HEK293 (cell line): ENCODE measurements at regions not wholly inside any gene's neighbourhood (a gene's known extent, or its start where the extent isn't known, plus 50 kb on each side); places are given as distances from the start of the nearest gene placed in this dataset.

ENCODE experiments used
- CTCF ChIA-PET: fragments of 350-600 bp; formaldehyde crosslinking; extraction: SDS; loops from one replicate; lab custom pipeline; 2021; ENCODE audit warnings: antibody characterized with exemption; lab: Yijun Ruan, JAX
- POLR2A ChIA-PET: fragments of 300-600 bp; formaldehyde crosslinking; extraction: SDS; loops from one replicate; lab custom pipeline; 2020; ENCODE audit warnings: antibody characterized with exemption, inconsistent platforms; lab: Yijun Ruan, JAX
- H3K27ac ChIP-seq: fragments of 200-500 bp; sonication (Bioruptor generic); 2 replicates; pipeline ENCODE4 v1.5.1; 2014; ENCODE audit warnings: low read depth, low read length, control low read depth, inconsistent platforms; ENCODE audit errors: extremely low read depth
- H3K36me3 ChIP-seq, 2 experiments: fragments of 200-500 bp in 1 of 2; sonication (Bioruptor generic) in 1 of 2; 1 replicate in 1 of 2; 2 replicates in 1 of 2; pipeline ENCODE4 v1.5.1; 2014 to 2017; ENCODE audit warnings: inconsistent platforms in 2 of 2, low read length in 2 of 2; ENCODE audit not compliant: control insufficient read depth in 2 of 2, insufficient read depth in 1 of 2
- H3K4me1 ChIP-seq: fragments of 200-500 bp; sonication (Bioruptor generic); 2 replicates; pipeline ENCODE4 v1.5.1; 2014; ENCODE audit warnings: mild to moderate bottlenecking, low read length, inconsistent platforms; ENCODE audit not compliant: control insufficient read depth, insufficient read depth
- H3K4me3 ChIP-seq: 2 replicates; pipeline ENCODE4 v1.5.1; 2011; ENCODE audit warnings: low read depth, mild to moderate bottlenecking, control low read depth, low read length, moderate library complexity
- H3K9me3 ChIP-seq: fragments of 200-500 bp; sonication (Bioruptor generic); 2 replicates; pipeline ENCODE4 v1.5.1; 2014; ENCODE audit warnings: low read depth, low read length, inconsistent platforms; ENCODE audit not compliant: control insufficient read depth, insufficient read depth
- GLIS2 ChIP-seq: fragments of 450-650 bp; formaldehyde crosslinking; IDR thresholded peaks from 2 replicates; pipeline ENCODE4 v1.5.1; 2016; ENCODE audit warnings: missing biosample characterization, missing genetic modification characterization
- KLF8 ChIP-seq: fragments of 450-650 bp; formaldehyde crosslinking; IDR thresholded peaks from 2 replicates; pipeline ENCODE4 v1.5.1; 2016; ENCODE audit warnings: missing biosample characterization, missing genetic modification characterization
- ZEB2 ChIP-seq: fragments of 450-650 bp; formaldehyde crosslinking; IDR thresholded peaks from 2 replicates; pipeline ENCODE4 v1.5.1; 2016; ENCODE audit warnings: missing biosample characterization, missing genetic modification characterization
- ZFP3 ChIP-seq: fragments of 450-650 bp; formaldehyde crosslinking; IDR thresholded peaks from 2 replicates; pipeline ENCODE4 v1.5.1; 2016; ENCODE audit warnings: low read depth, missing biosample characterization, missing genetic modification characterization
- ZIC2 ChIP-seq: fragments of 450-650 bp; formaldehyde crosslinking; IDR thresholded peaks from 2 replicates; pipeline ENCODE4 v1.5.1; 2016; ENCODE audit warnings: missing biosample characterization, missing genetic modification characterization
- ZNF121 ChIP-seq: fragments of 450-650 bp; formaldehyde crosslinking; IDR thresholded peaks from 2 replicates; pipeline ENCODE4 v1.5.1; 2016; ENCODE audit warnings: missing biosample characterization, missing genetic modification characterization
- ZNF184 ChIP-seq: fragments of 450-650 bp; IDR thresholded peaks from 2 replicates; pipeline ENCODE4 v1.5.1; 2018; ENCODE audit warnings: missing biosample characterization, mild to moderate bottlenecking, missing genetic modification characterization
- ZNF2 ChIP-seq: fragments of 450-650 bp; formaldehyde crosslinking; IDR thresholded peaks from 2 replicates; pipeline ENCODE4 v1.5.1; 2016; ENCODE audit warnings: missing biosample characterization, missing genetic modification characterization
- ZNF23 ChIP-seq: fragments of 450-650 bp; formaldehyde crosslinking; IDR thresholded peaks from 2 replicates; pipeline ENCODE4 v1.5.1; 2016; ENCODE audit warnings: missing biosample characterization, missing genetic modification characterization, borderline replicate concordance
- ZNF292 ChIP-seq: fragments of 450-650 bp; formaldehyde crosslinking; IDR thresholded peaks from 2 replicates; pipeline ENCODE4 v1.5.1; 2016; ENCODE audit warnings: low read depth, missing biosample characterization, missing genetic modification characterization, borderline replicate concordance
- ZNF37A ChIP-seq: fragments of 450-650 bp; IDR thresholded peaks from 2 replicates; pipeline ENCODE4 v1.5.1; 2018; ENCODE audit warnings: missing biosample characterization, missing genetic modification characterization
- ZNF510 ChIP-seq: fragments of 450-650 bp; formaldehyde crosslinking; IDR thresholded peaks from 2 replicates; pipeline ENCODE4 v1.5.1; 2018; ENCODE audit warnings: mild to moderate bottlenecking, missing genetic modification characterization, missing biosample characterization; ENCODE audit not compliant: insufficient replicate concordance
- ZNF585B ChIP-seq: fragments of 450-650 bp; formaldehyde crosslinking; IDR thresholded peaks from 2 replicates; pipeline ENCODE4 v1.5.1; 2016; ENCODE audit warnings: missing biosample characterization, missing genetic modification characterization
- ZNF610 ChIP-seq: fragments of 450-650 bp; formaldehyde crosslinking; IDR thresholded peaks from 2 replicates; pipeline ENCODE4 v1.5.1; 2016; ENCODE audit warnings: missing biosample characterization, missing genetic modification characterization, borderline replicate concordance
- ZNF629 ChIP-seq: fragments of 450-650 bp; formaldehyde crosslinking; IDR thresholded peaks from 2 replicates; pipeline ENCODE4 v1.5.1; 2017; ENCODE audit warnings: missing biosample characterization, missing genetic modification characterization
- ZNF791 ChIP-seq: fragments of 450-650 bp; formaldehyde crosslinking; IDR thresholded peaks from 2 replicates; pipeline ENCODE4 v1.5.1; 2016; ENCODE audit warnings: missing biosample characterization, missing genetic modification characterization
- ZNF830 ChIP-seq: fragments of 450-650 bp; IDR thresholded peaks from 2 replicates; pipeline ENCODE4 v1.5.0; 2018; ENCODE audit warnings: missing biosample characterization, missing genetic modification characterization, low read depth, mild to moderate bottlenecking, moderate library complexity
- TF ChIP-seq, protein P1 (sequence below): fragments of 450-650 bp; formaldehyde crosslinking; IDR thresholded peaks from 2 replicates; pipeline ENCODE4 v1.5.1; 2016; ENCODE audit warnings: missing biosample characterization, missing genetic modification characterization
- TF ChIP-seq, protein P2 (sequence below): fragments of 450-650 bp; formaldehyde crosslinking; IDR thresholded peaks from 2 replicates; pipeline ENCODE4 v1.5.1; 2016; ENCODE audit warnings: missing biosample characterization, missing genetic modification characterization
- TF ChIP-seq, protein P3 (sequence below): fragments of 450-650 bp; formaldehyde crosslinking; IDR thresholded peaks from 2 replicates; pipeline ENCODE4 v1.5.1; 2017; ENCODE audit warnings: missing biosample characterization, missing genetic modification characterization

DNA sequence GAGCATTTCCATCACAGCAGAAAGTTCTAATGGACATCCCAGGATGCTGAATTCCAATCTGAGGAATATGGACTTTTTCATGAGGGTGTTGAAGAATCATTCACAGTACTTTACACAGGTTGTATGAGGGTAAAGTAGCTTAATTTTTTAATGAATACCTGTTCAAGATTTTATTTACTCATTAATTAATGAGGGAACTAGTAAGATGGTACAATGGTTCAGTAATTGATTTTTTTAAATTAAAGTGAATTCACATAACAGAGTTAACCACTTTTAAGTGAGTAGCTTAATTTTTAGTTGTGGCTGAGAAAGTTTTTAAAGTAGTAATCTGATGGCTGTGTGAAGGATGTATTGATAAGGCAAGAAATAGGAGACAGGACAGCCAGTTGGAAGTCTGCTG lies 266.5 kb downstream of the GFRA1 start:
- H3K4me3 ChIP-seq: no peak overlapping the region
- H3K4me1 ChIP-seq: peaks cover 4% of the 10 kb centered on the region; the same call in 1 of the 2 replicates
- H3K27ac ChIP-seq: no peak overlapping the region
- H3K36me3 ChIP-seq: no peaks in the 10 kb centered on the region
- TF ChIP-seq ZNF585B (tag by site-specific recombination) (no peak), ZNF510 (peak; percentile 96)
- CTCF ChIA-PET: no interaction called here
- POLR2A ChIA-PET: no interaction called here
- H3K9me3 ChIP-seq: no peaks in the 10 kb centered on the region

DNA sequence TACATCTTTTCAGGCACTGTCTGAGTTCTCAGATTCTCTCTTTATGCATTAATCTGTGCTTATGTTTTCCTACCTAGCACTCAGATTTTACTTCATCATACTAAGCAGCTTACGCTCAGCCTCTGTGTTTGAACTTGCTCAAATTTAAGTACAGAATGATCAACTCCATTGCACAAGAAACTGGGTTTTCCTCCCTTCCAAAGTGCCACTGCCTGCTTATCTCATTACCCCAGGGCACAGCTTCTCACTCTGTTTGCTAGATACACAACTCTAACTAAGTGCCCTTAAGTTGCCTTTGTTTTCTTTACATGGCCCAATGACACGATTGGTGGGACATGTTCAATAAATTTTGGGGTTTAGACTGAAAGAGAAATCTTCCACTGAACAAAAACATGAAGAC lies 267.7 kb downstream of the GFRA1 start:
- H3K27ac ChIP-seq: no peak overlapping the region
- peaks cover 4% of the 10 kb centered on the region for H3K4me1 ChIP-seq
- H3K9me3 ChIP-seq: no peaks in the 10 kb centered on the region
- no peak overlapping the region for H3K4me3 ChIP-seq
- POLR2A ChIA-PET: no interaction called here
- TF ChIP-seq ZNF610: no peak
- TF ChIP-seq, all 188 proteins: peak for 0
- CTCF ChIA-PET: interaction anchor here (0.6 to 1.1 kb wide), 2 partner anchors 52 to 115 kb away, joined by 4 read pairs; no protein-coding TSS in a partner anchor
- no peaks in the 10 kb centered on the region for H3K36me3 ChIP-seq

DNA sequence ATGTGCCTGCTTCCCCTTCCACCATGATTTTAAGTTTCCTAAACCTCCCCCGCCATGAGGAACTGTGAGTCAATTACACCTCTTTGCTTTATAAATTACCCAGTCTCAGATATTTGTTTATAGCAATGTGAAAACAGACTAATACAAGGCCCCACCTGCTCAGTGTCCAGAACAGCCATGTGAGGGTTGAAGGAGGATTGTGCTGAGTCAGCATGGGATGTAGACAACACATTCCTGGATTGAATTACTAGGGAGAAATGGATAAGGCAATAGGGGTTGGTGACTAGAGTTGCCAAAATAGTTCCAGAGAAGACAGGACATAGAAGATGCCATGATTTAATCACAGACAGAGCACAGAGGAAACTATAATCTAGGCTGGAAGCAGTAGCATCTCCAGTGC lies 270.3 kb downstream of the GFRA1 start:
- Histone ChIP-seq H3K27ac (no peak overlapping the region), H3K4me3 (no peak overlapping the region), H3K4me1 (peaks cover 4% of the 10 kb centered on the region), H3K9me3 (no peaks in the 10 kb centered on the region), H3K36me3 (no peaks in the 10 kb centered on the region)
- POLR2A ChIA-PET: no interaction called here
- CTCF ChIA-PET: no interaction called here
- no peak for TF ChIP-seq ZNF184
- TF ChIP-seq ZFP3 (tag by site-specific recombination): no peak
- TF ChIP-seq ZNF23 (tag by site-specific recombination): no peak
- TF ChIP-seq ZIC2: no peak
- no peak for TF ChIP-seq KLF8 (tag by site-specific recombination)
- no peak for TF ChIP-seq ZNF2
- TF ChIP-seq GLIS2 (tag by site-specific recombination): no peak
- no peak for TF ChIP-seq ZNF37A (tag by site-specific recombination)
- no peak for TF ChIP-seq ZNF292
- no peak for TF ChIP-seq ZNF121
- TF ChIP-seq, protein P1, sequence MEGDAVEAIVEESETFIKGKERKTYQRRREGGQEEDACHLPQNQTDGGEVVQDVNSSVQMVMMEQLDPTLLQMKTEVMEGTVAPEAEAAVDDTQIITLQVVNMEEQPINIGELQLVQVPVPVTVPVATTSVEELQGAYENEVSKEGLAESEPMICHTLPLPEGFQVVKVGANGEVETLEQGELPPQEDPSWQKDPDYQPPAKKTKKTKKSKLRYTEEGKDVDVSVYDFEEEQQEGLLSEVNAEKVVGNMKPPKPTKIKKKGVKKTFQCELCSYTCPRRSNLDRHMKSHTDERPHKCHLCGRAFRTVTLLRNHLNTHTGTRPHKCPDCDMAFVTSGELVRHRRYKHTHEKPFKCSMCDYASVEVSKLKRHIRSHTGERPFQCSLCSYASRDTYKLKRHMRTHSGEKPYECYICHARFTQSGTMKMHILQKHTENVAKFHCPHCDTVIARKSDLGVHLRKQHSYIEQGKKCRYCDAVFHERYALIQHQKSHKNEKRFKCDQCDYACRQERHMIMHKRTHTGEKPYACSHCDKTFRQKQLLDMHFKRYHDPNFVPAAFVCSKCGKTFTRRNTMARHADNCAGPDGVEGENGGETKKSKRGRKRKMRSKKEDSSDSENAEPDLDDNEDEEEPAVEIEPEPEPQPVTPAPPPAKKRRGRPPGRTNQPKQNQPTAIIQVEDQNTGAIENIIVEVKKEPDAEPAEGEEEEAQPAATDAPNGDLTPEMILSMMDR (tag by site-specific recombination): no peak
- no peak for TF ChIP-seq ZNF629 (tag by site-specific recombination)
- no peak for TF ChIP-seq ZNF830 (tag by site-specific recombination)
- TF ChIP-seq, protein P2, sequence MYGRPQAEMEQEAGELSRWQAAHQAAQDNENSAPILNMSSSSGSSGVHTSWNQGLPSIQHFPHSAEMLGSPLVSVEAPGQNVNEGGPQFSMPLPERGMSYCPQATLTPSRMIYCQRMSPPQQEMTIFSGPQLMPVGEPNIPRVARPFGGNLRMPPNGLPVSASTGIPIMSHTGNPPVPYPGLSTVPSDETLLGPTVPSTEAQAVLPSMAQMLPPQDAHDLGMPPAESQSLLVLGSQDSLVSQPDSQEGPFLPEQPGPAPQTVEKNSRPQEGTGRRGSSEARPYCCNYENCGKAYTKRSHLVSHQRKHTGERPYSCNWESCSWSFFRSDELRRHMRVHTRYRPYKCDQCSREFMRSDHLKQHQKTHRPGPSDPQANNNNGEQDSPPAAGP (tag by site-specific recombination): no peak
- TF ChIP-seq, protein P3, sequence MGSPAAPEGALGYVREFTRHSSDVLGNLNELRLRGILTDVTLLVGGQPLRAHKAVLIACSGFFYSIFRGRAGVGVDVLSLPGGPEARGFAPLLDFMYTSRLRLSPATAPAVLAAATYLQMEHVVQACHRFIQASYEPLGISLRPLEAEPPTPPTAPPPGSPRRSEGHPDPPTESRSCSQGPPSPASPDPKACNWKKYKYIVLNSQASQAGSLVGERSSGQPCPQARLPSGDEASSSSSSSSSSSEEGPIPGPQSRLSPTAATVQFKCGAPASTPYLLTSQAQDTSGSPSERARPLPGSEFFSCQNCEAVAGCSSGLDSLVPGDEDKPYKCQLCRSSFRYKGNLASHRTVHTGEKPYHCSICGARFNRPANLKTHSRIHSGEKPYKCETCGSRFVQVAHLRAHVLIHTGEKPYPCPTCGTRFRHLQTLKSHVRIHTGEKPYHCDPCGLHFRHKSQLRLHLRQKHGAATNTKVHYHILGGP (tag by site-specific recombination): no peak
- no peak for TF ChIP-seq ZEB2 (tag by site-specific recombination)
- no peak for TF ChIP-seq ZNF791 (tag by site-specific recombination)
